ENCODE measurements at regions not wholly inside any gene's neighbourhood (a gene's known extent, or its start where the extent isn't known, plus 50 kb on each side); places are given as distances from the start of the nearest gene placed in this dataset.

- no peak for DNase-seq
- TF ChIP-seq CTCF (IDR thresholded peaks at IDR 0.05): no peak
- no peaks in the 10 kb centered on the region for H3K36me3 Mint-ChIP-seq (ENCODE audit: low read depth)
- H3K4me1 Mint-ChIP-seq (ENCODE audit: low read depth): no peaks in the 10 kb centered on the region
- no peaks in the 10 kb centered on the region for H3K9me3 Mint-ChIP-seq
- no peaks in the 10 kb centered on the region for H3K27me3 Mint-ChIP-seq (ENCODE audit: insufficient read depth)
- H3K27ac Mint-ChIP-seq: no peak overlapping the region
- H3K4me3 Mint-ChIP-seq: no peak overlapping the region
Measured at GRCh38 chr2:57782587-57782986, 264.0 kb upstream of the VRK2 start.

GRCh38 chr2:57793310-57793709 is 253.3 kb upstream of the VRK2 start:
- TF ChIP-seq CTCF (IDR thresholded peaks at IDR 0.05): no peak
- Mint-ChIP-seq H3K4me3 (no peak overlapping the region), H3K36me3 (ENCODE audit: low read depth) (no peaks in the 10 kb centered on the region), H3K9me3 (no peaks in the 10 kb centered on the region), H3K4me1 (ENCODE audit: low read depth) (no peaks in the 10 kb centered on the region), H3K27me3 (ENCODE audit: insufficient read depth) (peaks cover 5% of the 10 kb centered on the region), H3K27ac (no peak overlapping the region)
- DNase-seq: no peak

- Mint-ChIP-seq H3K27ac (no peak overlapping the region), H3K27me3 (ENCODE audit: insufficient read depth) (peaks cover 3% of the 10 kb centered on the region), H3K9me3 (no peaks in the 10 kb centered on the region), H3K36me3 (ENCODE audit: low read depth) (no peaks in the 10 kb centered on the region), H3K4me1 (ENCODE audit: low read depth) (no peaks in the 10 kb centered on the region), H3K4me3 (no peak overlapping the region)
- TF ChIP-seq CTCF (IDR thresholded peaks at IDR 0.05): no peak
- no peak for DNase-seq
Measured at GRCh38 chr2:57796527-57796926, 250.1 kb upstream of the VRK2 start.

- Mint-ChIP-seq H3K27ac (no peak overlapping the region), H3K4me3 (no peak overlapping the region), H3K36me3 (ENCODE audit: low read depth) (no peaks in the 10 kb centered on the region), H3K4me1 (ENCODE audit: low read depth) (no peaks in the 10 kb centered on the region), H3K9me3 (no peaks in the 10 kb centered on the region), H3K27me3 (ENCODE audit: insufficient read depth) (no peaks in the 10 kb centered on the region)
- TF ChIP-seq CTCF (IDR thresholded peaks at IDR 0.05): no peak
- no peak for DNase-seq
Measured at GRCh38 chr2:57798346-57798745, 248.3 kb upstream of the VRK2 start.

- no peak for DNase-seq
- no peaks in the 10 kb centered on the region for H3K4me1 Mint-ChIP-seq (ENCODE audit: low read depth)
- no peaks in the 10 kb centered on the region for H3K9me3 Mint-ChIP-seq
- no peaks in the 10 kb centered on the region for H3K27me3 Mint-ChIP-seq (ENCODE audit: insufficient read depth)
- no peaks in the 10 kb centered on the region for H3K36me3 Mint-ChIP-seq (ENCODE audit: low read depth)
- H3K4me3 Mint-ChIP-seq: no peak overlapping the region
- no peak overlapping the region for H3K27ac Mint-ChIP-seq
- TF ChIP-seq CTCF (IDR thresholded peaks at IDR 0.05): no peak; the same call in 1 of the 2 replicates
Measured at GRCh38 chr2:57802243-57802642, 244.4 kb upstream of the VRK2 start.

GRCh38 chr2:57804971-57805370 is 241.6 kb upstream of the VRK2 start:
- Mint-ChIP-seq H3K4me1 (ENCODE audit: low read depth) (no peaks in the 10 kb centered on the region), H3K36me3 (ENCODE audit: low read depth) (no peaks in the 10 kb centered on the region), H3K9me3 (no peaks in the 10 kb centered on the region), H3K27ac (no peak overlapping the region), H3K4me3 (no peak overlapping the region), H3K27me3 (ENCODE audit: insufficient read depth) (peaks cover 4% of the 10 kb centered on the region)
- TF ChIP-seq CTCF (IDR thresholded peaks at IDR 0.05): no peak
- DNase-seq: no peak

Data from HFFc6 (cell line).